GM21786 (cell line): ENCODE measurements at regions not wholly inside any gene's neighbourhood (a gene's known extent, or its start where the extent isn't known, plus 50 kb on each side); places are given as distances from the start of the nearest gene placed in this dataset.

ENCODE experiments used
- ATAC-seq: cut with Tn5 transposase; IDR thresholded peaks from one replicate; pipeline ENCODE4 v1.9.1; 2021; ENCODE audit not compliant: unreplicated experiment

GRCh38 chr11:29012507-29012906, 904.3 kb downstream of the METTL15 start:
- no peak for ATAC-seq

GRCh38 chr11:29009426-29009825, 901.2 kb downstream of the METTL15 start:
- no peak for ATAC-seq

GRCh38 chr11:29008481-29008880, 900.3 kb downstream of the METTL15 start:
- ATAC-seq: no peak

- no peak for ATAC-seq
These were observed 898.5 kb downstream of the METTL15 start for GRCh38 chr11:29006668-29007067.

GRCh38 chr11:29005401-29005980, 897.3 kb downstream of the METTL15 start:
- ATAC-seq: no peak

GRCh38 chr11:29002816-29003215, 894.6 kb downstream of the METTL15 start:
- ATAC-seq: no peak

GRCh38 chr11:28999620-29000019, 891.4 kb downstream of the METTL15 start:
- ATAC-seq: no peak

- ATAC-seq: no peak
These were observed 884.8 kb downstream of the METTL15 start for GRCh38 chr11:28992996-28993395.

GRCh38 chr11:28984231-28984630, 876.0 kb downstream of the METTL15 start:
- ATAC-seq: no peak

- no peak for ATAC-seq
These were observed 875.6 kb downstream of the METTL15 start for GRCh38 chr11:28983780-28984179.

GRCh38 chr11:28981381-28981780, 873.2 kb downstream of the METTL15 start:
- ATAC-seq: no peak

GRCh38 chr11:28976801-28977145, 868.6 kb downstream of the METTL15 start:
- no peak for ATAC-seq

- ATAC-seq: no peak
These were observed 868.0 kb downstream of the METTL15 start for GRCh38 chr11:28976012-28976800.

GRCh38 chr11:28969832-28970231, 861.6 kb downstream of the METTL15 start:
- no peak for ATAC-seq

- ATAC-seq: no peak
These were observed 858.8 kb downstream of the METTL15 start for GRCh38 chr11:28966951-28967350.

GRCh38 chr11:28965819-28966218, 857.6 kb downstream of the METTL15 start:
- ATAC-seq: no peak

GRCh38 chr11:28964811-28965210, 856.6 kb downstream of the METTL15 start:
- ATAC-seq: no peak

GRCh38 chr11:28963187-28963586, 855.0 kb downstream of the METTL15 start:
- no peak for ATAC-seq

GRCh38 chr11:28962502-28962901, 854.3 kb downstream of the METTL15 start:
- no peak for ATAC-seq

- no peak for ATAC-seq
These were observed 853.5 kb downstream of the METTL15 start for GRCh38 chr11:28961726-28962125.

- no peak for ATAC-seq
These were observed 848.3 kb downstream of the METTL15 start for GRCh38 chr11:28956446-28956845.

GRCh38 chr11:28951191-28951590, 843.0 kb downstream of the METTL15 start:
- ATAC-seq: no peak

GRCh38 chr11:28939381-28939780, 831.2 kb downstream of the METTL15 start:
- no peak for ATAC-seq
